SK-N-SH (cell line): ENCODE measurements at regions not wholly inside any gene's neighbourhood (a gene's known extent, or its start where the extent isn't known, plus 50 kb on each side); places are given as distances from the start of the nearest gene placed in this dataset.

Experiments
- CTCF ChIA-PET: fragments of 300-600, 350-600 bp; formaldehyde crosslinking; extraction: SDS; loops from one replicate; lab custom pipeline; 2021; lab: Yijun Ruan, JAX
- POLR2A ChIA-PET: fragments of 350-600 bp; sonication (Branson Sonifier 250); formaldehyde crosslinking; extraction: SDS; loops from one replicate; lab custom pipeline; 2020; ENCODE audit warnings: antibody characterized with exemption, inconsistent platforms; lab: Yijun Ruan, JAX
- DNase-seq: peaks from one replicate; pipeline ENCODE4 v3.0.0; 2012
- H2AFZ ChIP-seq: fragments of 200-600 bp; sonication (generic); 2 replicates; pipeline ENCODE4 v1.8.1; 2016; ENCODE audit warnings: antibody characterized with exemption, mild to moderate bottlenecking, low read depth
- H3F3A ChIP-seq: fragments of 200-600 bp; sonication (generic); replicated peaks from 2 replicates; pipeline ENCODE3; 2016; ENCODE audit warnings: antibody characterized with exemption, mild to moderate bottlenecking; ENCODE audit not compliant: insufficient read depth
- H3K27ac ChIP-seq, 2 experiments: fragments of 200-500 bp in 1 of 2; fragments of 200-600 bp in 1 of 2; sonication (Bioruptor generic) in 1 of 2; sonication (generic), shearing (Covaris generic) in 1 of 2; 2 replicates each; pipeline versions ENCODE4 v1.5.1 to v1.6.1; 2014 to 2016; ENCODE audit warnings: low read depth in 2 of 2, inconsistent platforms in 1 of 2, low read length in 1 of 2, mild to moderate bottlenecking in 1 of 2, mixed read lengths in 1 of 2
- H3K27me3 ChIP-seq: fragments of 200-600 bp; sonication (generic), shearing (Covaris generic); 2 replicates; pipeline ENCODE4 v1.6.1; 2016; ENCODE audit warnings: mixed run types; ENCODE audit not compliant: insufficient read depth
- H3K36me3 ChIP-seq, 2 experiments: fragments of 200-500 bp in 1 of 2; fragments of 200-600 bp in 1 of 2; sonication (Bioruptor generic) in 1 of 2; sonication (generic) in 1 of 2; replicated peaks in 1 of 2; 2 replicates each; pipeline versions ENCODE3 to v1.5.1; 2014 to 2016; ENCODE audit warnings: low read length in 1 of 2, mild to moderate bottlenecking in 1 of 2; ENCODE audit not compliant: insufficient read depth in 2 of 2, control insufficient read depth in 1 of 2
- H3K4me1 ChIP-seq, 2 experiments: fragments of 200-500 bp in 1 of 2; fragments of 200-600 bp in 1 of 2; sonication (Bioruptor generic) in 1 of 2; sonication (generic), shearing (Covaris generic) in 1 of 2; 2 replicates each; pipeline versions ENCODE4 v1.5.1 to v1.6.1; 2014 to 2016; ENCODE audit warnings: low read depth in 1 of 2, low read length in 1 of 2, mixed run types in 1 of 2; ENCODE audit not compliant: insufficient read depth in 2 of 2, control insufficient read depth in 1 of 2
- H3K4me2 ChIP-seq: fragments of 200-600 bp; sonication (generic), shearing (Covaris generic); 2 replicates; pipeline ENCODE4 v1.6.1; 2017; ENCODE audit warnings: mixed run types
- H3K4me3 ChIP-seq, 2 experiments: fragments of 200-500 bp in 1 of 2; fragments of 200-600 bp in 1 of 2; sonication (Bioruptor generic) in 1 of 2; sonication (generic), shearing (Covaris generic) in 1 of 2; 2 replicates each; pipeline versions ENCODE4 v1.5.1 to v1.8.1; 2014 to 2016; ENCODE audit warnings: low read depth in 2 of 2, inconsistent platforms in 1 of 2, low read length in 1 of 2, mild to moderate bottlenecking in 1 of 2, mixed read lengths in 1 of 2, moderate library complexity in 1 of 2
- H3K79me2 ChIP-seq: fragments of 200-600 bp; sonication (generic); 2 replicates; pipeline ENCODE4 v1.8.1; 2017; ENCODE audit warnings: mild to moderate bottlenecking; ENCODE audit not compliant: insufficient read depth
- H3K9ac ChIP-seq: fragments of 200-600 bp; sonication (generic); 2 replicates; pipeline ENCODE4 v1.6.1; 2017; ENCODE audit warnings: mixed run types
- H3K9me2 ChIP-seq: fragments of 200-600 bp; sonication (generic); 2 replicates; pipeline ENCODE4 v1.6.1; 2017; ENCODE audit warnings: mixed run types
- H3K9me3 ChIP-seq: fragments of 200-600 bp; sonication (generic); 2 replicates; pipeline ENCODE4 v1.6.1; 2017; ENCODE audit warnings: mixed run types, mild to moderate bottlenecking, moderate library complexity
- H4K20me1 ChIP-seq: fragments of 200-600 bp; sonication (generic); 2 replicates; pipeline ENCODE4 v1.6.1; 2017; ENCODE audit warnings: mild to moderate bottlenecking, mixed run types; ENCODE audit not compliant: insufficient read depth
- CHD2 ChIP-seq: fragments of 150-350 bp; IDR thresholded peaks from 2 replicates; pipeline ENCODE4 v1.6.1; 2018; ENCODE audit warnings: low read length; ENCODE audit not compliant: partially characterized antibody
- CTCF ChIP-seq: fragments of 200-600 bp; sonication (generic); IDR thresholded peaks from 2 replicates; pipeline ENCODE4 v1.6.1; 2017; ENCODE audit warnings: antibody characterized with exemption, mild to moderate bottlenecking, moderate library complexity
- ELF1 ChIP-seq: IDR thresholded peaks from 2 replicates; pipeline ENCODE4 v1.4.0; 2012
- EP300 ChIP-seq, 2 experiments: IDR thresholded peaks; 2 replicates each; pipeline versions ENCODE4 v1.4.0 to v1.6.1; 2012; ENCODE audit warnings: borderline replicate concordance in 1 of 2, low read depth in 1 of 2, low read length in 1 of 2
- FOSL2 ChIP-seq: IDR thresholded peaks from 2 replicates; pipeline ENCODE4 v1.4.0; 2012; ENCODE audit warnings: low read depth, mild to moderate bottlenecking, moderate library complexity, borderline replicate concordance
- FOXJ3 ChIP-seq: sonication (generic); formaldehyde crosslinking; IDR thresholded peaks from 2 replicates; pipeline ENCODE4 v1.5.1; 2020; ENCODE audit warnings: mild to moderate bottlenecking, missing genetic modification reagents
- FOXM1 ChIP-seq: IDR thresholded peaks from 2 replicates; pipeline ENCODE4 v1.4.0; 2012; ENCODE audit warnings: low read depth, mild to moderate bottlenecking
- GABPA ChIP-seq: IDR thresholded peaks from 2 replicates; pipeline ENCODE4 v1.4.0; 2012; ENCODE audit warnings: low read depth, mild to moderate bottlenecking
- GATA2 ChIP-seq: sonication (generic); formaldehyde crosslinking; IDR thresholded peaks from 2 replicates; pipeline ENCODE4 v1.5.0; 2020; ENCODE audit warnings: mild to moderate bottlenecking, missing genetic modification reagents
- JUND ChIP-seq: IDR thresholded peaks from 2 replicates; pipeline ENCODE4 v1.4.0; 2012
- MXI1 ChIP-seq: IDR thresholded peaks from 2 replicates; pipeline ENCODE4 v1.6.1; 2012; ENCODE audit warnings: mild to moderate bottlenecking, low read depth, low read length, improper control_type of control experiment
- NFIC ChIP-seq: IDR thresholded peaks from 2 replicates; pipeline ENCODE4 v1.4.0; 2012; ENCODE audit warnings: borderline replicate concordance
- NRF1 ChIP-seq: IDR thresholded peaks from 2 replicates; pipeline ENCODE4 v1.6.1; 2012; ENCODE audit warnings: low read depth, mild to moderate bottlenecking, low read length
- PBX3 ChIP-seq: IDR thresholded peaks from 2 replicates; pipeline ENCODE4; 2012
- POLR2AphosphoS5 ChIP-seq: IDR thresholded peaks from 2 replicates; pipeline ENCODE4 v1.6.1; 2012; ENCODE audit warnings: low read depth, low read length
- RAD21 ChIP-seq: IDR thresholded peaks from 2 replicates; pipeline ENCODE4 v1.6.1; 2012; ENCODE audit warnings: mild to moderate bottlenecking, low read length
- REST ChIP-seq: IDR thresholded peaks from 2 replicates; pipeline ENCODE4 v1.6.1; 2012; ENCODE audit warnings: mild to moderate bottlenecking, low read depth, low read length, moderate library complexity
- RFX5 ChIP-seq: IDR thresholded peaks from 2 replicates; pipeline ENCODE4 v1.6.1; 2012; ENCODE audit warnings: mild to moderate bottlenecking, improper control_type of control experiment, low read length
- RXRA ChIP-seq: IDR thresholded peaks from 2 replicates; pipeline ENCODE4 v1.4.0; 2012; ENCODE audit warnings: low read depth, mild to moderate bottlenecking, borderline replicate concordance
- SIN3A ChIP-seq: IDR thresholded peaks from 2 replicates; pipeline ENCODE4 v1.6.1; 2012; ENCODE audit warnings: low read depth, mild to moderate bottlenecking, low read length, moderate library complexity, borderline replicate concordance
- SMC3 ChIP-seq: IDR thresholded peaks from 2 replicates; pipeline ENCODE4 v1.6.1; 2012; ENCODE audit warnings: low read depth, low read length, improper control_type of control experiment
- TAF1 ChIP-seq: IDR thresholded peaks from 2 replicates; pipeline ENCODE4 v1.6.1; 2012; ENCODE audit warnings: low read depth, mild to moderate bottlenecking, low read length, moderate library complexity, borderline replicate concordance
- TCF12 ChIP-seq: IDR thresholded peaks from 2 replicates; pipeline ENCODE4 v1.4.0; 2012
- TEAD4 ChIP-seq: IDR thresholded peaks from 2 replicates; pipeline ENCODE4 v1.4.0; 2012; ENCODE audit warnings: mild to moderate bottlenecking, borderline replicate concordance; ENCODE audit not compliant: insufficient read depth
- USF1 ChIP-seq: IDR thresholded peaks from 2 replicates; pipeline ENCODE4 v1.4.0; 2012; ENCODE audit warnings: low read depth, borderline replicate concordance
- YY1 ChIP-seq: IDR thresholded peaks from 2 replicates; pipeline ENCODE4 v1.4.0; 2012; ENCODE audit warnings: low read depth, mild to moderate bottlenecking
- ZBTB33 ChIP-seq: IDR thresholded peaks from 2 replicates; pipeline ENCODE4 v1.4.0; 2012; ENCODE audit warnings: low read depth, borderline replicate concordance
- WGBS: methylation state at CpG from one replicate; pipeline ENCODE4 v1.1.6; 2017; ENCODE audit warnings: low lambda C conversion rate; 5-methylcytosine and 5-hydroxymethylcytosine counted together

- Histone ChIP-seq H3K27me3 (no peaks in the 10 kb centered on the region; the same call in 1 of the 2 replicates), H3K79me2 (no peaks in the 10 kb centered on the region), H2AFZ (no peak overlapping the region), H3K4me1 (peaks cover 0 to 29% of the 10 kb centered on the region in 2 experiments; a peak in 2 of 4 replicates), H3K36me3 (no peaks in the 10 kb centered on the region), H3K9me3 (no peaks in the 10 kb centered on the region), H3K9ac (no peak overlapping the region), H4K20me1 (no peaks in the 10 kb centered on the region), H3K27ac (no peak overlapping the region), H3K9me2 (no peaks in the 10 kb centered on the region), H3F3A (no peaks in the 10 kb centered on the region), H3K4me3 (no peak overlapping the region), H3K4me2 (no peak overlapping the region)
- 36% methylated on average over 6 of the region's 8 CpGs for WGBS
- no peak for DNase-seq
- POLR2A ChIA-PET, result interaction anchor here (0.7 kb wide), 1 partner anchor 587 kb away, joined by 3 read pairs; no protein-coding TSS in a partner anchor
- CTCF ChIA-PET, result interaction anchor here (1.5 to 3.8 kb wide), 6 partner anchors 9 to 344 kb away, joined by 3 to 18 read pairs (median 4); no protein-coding TSS in a partner anchor
- TF ChIP-seq FOSL2, result peak; percentile 22; the same call in 1 of the 2 replicates
- no peak for TF ChIP-seq ELF1
- TF ChIP-seq FOXM1, result no peak
- TF ChIP-seq USF1, result no peak
- TF ChIP-seq SIN3A, result no peak
- TF ChIP-seq TAF1, result no peak
- TF ChIP-seq PBX3, result 0 out of 2 replicates have a peak, but pooled peaks have one; percentile 18
- no peak for TF ChIP-seq RXRA
- no peak for TF ChIP-seq RFX5
- no peak for TF ChIP-seq YY1
- TF ChIP-seq GABPA, result no peak
- no peak for TF ChIP-seq CTCF
- TF ChIP-seq CHD2, result no peak
- peak; percentile 43 for TF ChIP-seq NFIC
- no peak for TF ChIP-seq FOXJ3 (CRISPR knock-in tag)
- no peak for TF ChIP-seq GATA2 (CRISPR knock-in tag)
- TF ChIP-seq TCF12, result peak; percentile 14; the same call in 1 of the 2 replicates
- TF ChIP-seq JUND, result no peak
- TF ChIP-seq MXI1, result no peak
- no peak for TF ChIP-seq ZBTB33
- no peak for TF ChIP-seq RAD21
- no peak for TF ChIP-seq EP300 (IDR thresholded peaks at IDR 0.05; ENCODE audit: borderline replicate concordance in 1 of 2, low read depth in 1 of 2, low read length in 1 of 2)
- TF ChIP-seq SMC3, result no peak
- no peak for TF ChIP-seq POLR2AphosphoS5
- no peak for TF ChIP-seq REST
- no peak for TF ChIP-seq TEAD4
- TF ChIP-seq NRF1, result no peak
Observed at GRCh38 chr9:96080364-96080763, 204.9 kb downstream of the ERCC6L2 start.
